Left colon (tissue), 2 donors: ENCODE measurements at regions not wholly inside any gene's neighbourhood (a gene's known extent, or its start where the extent isn't known, plus 50 kb on each side); places are given as distances from the start of the nearest gene placed in this dataset.
A peak's percentile ranks its signal among the peaks of the same experiment; 100 is the strongest.
"Not testable (repeated sequence)": the region's sequence is repeated elsewhere in the genome, so short reads cannot be mapped to it uniquely, and the experiment has no call there.

Experiments used
- ATAC-seq: fragments of 200-7000 bp; cut with Tn5 transposase; one replicate; pipeline ENCODE4 v1.9.1; 2020; ENCODE audit warnings: mild to moderate bottlenecking, moderate library complexity
- DNase-seq, 2 donors: peaks; one replicate each; pipeline ENCODE4 v3.0.0-alpha.2; 2020
- intact Hi-C, 2 donors: fragments of 100-400 bp; cut with DNase I in 1 of 2; cut with micrococcal nuclease in 1 of 2; formaldehyde crosslinking; loops; one replicate each; pipeline versions ENCODE4 v1.11.2 to v1.14.0; 2022; cut with DNase I, micrococcal nuclease
- donor health status: DM: no; HTN: no; CAD: no.
- donor health status: DM: yes; HTN: yes; CAD: no.

- no peak for ATAC-seq
- intact Hi-C loops: no loop called here
- no peak for DNase-seq
Observed at GRCh38 chrY:7283001-7283400, 371.4 kb upstream of the AMELY start.

GRCh38 chrY:7280151-7280740 is 368.7 kb upstream of the AMELY start:
- peak; percentile 50 for ATAC-seq
- DNase-seq, intact Hi-C loops: not testable (repeated sequence)

- ATAC-seq: no peak
- intact Hi-C loops: no loop called here
- no peak for DNase-seq
Observed at GRCh38 chrY:7275751-7276150, 364.2 kb upstream of the AMELY start.

- DNase-seq (no peak), ATAC-seq (no peak)
- intact Hi-C loops: no loop called here
Observed at GRCh38 chrY:7275014-7275413, 363.5 kb upstream of the AMELY start.

- DNase-seq (no peak), ATAC-seq (no peak)
- intact Hi-C loops: no loop called here
Observed at GRCh38 chrY:7274369-7274913, 362.9 kb upstream of the AMELY start.

GRCh38 chrY:7273587-7274203 is 362.1 kb upstream of the AMELY start:
- intact Hi-C loops: no loop called here
- no peak for ATAC-seq
- no peak for DNase-seq

GRCh38 chrY:7272556-7273195 is 361.1 kb upstream of the AMELY start:
- intact Hi-C loops: no loop called here
- ATAC-seq (no peak), DNase-seq (no peak)

- DNase-seq (no peak), ATAC-seq (no peak)
- intact Hi-C loops: no loop called here
Observed at GRCh38 chrY:7263773-7264172, 352.2 kb upstream of the AMELY start.

- intact Hi-C loops: no loop called here
- ATAC-seq: no peak
Observed at GRCh38 chrY:7262531-7262930, 351.0 kb upstream of the AMELY start.

GRCh38 chrY:7261254-7261653 is 349.7 kb upstream of the AMELY start:
- ATAC-seq: no peak

More at GRCh38 chrY:7262531-7262930, 351.0 kb upstream of the AMELY start:
- DNase-seq: no peak

GRCh38 chrY:7240101-7240500 is 328.5 kb upstream of the AMELY start:
- no peak for DNase-seq
- intact Hi-C loops: no loop called here
- ATAC-seq: no peak

More at GRCh38 chrY:7261254-7261653, 349.7 kb upstream of the AMELY start:
- DNase-seq: no peak
- intact Hi-C loops: no loop called here

- intact Hi-C loops: no loop called here
- DNase-seq: no peak
- no peak for ATAC-seq
Observed at GRCh38 chrY:7211971-7212370, 300.4 kb upstream of the AMELY start.

GRCh38 chrY:7204456-7204855 is 292.9 kb upstream of the AMELY start:
- intact Hi-C loops: no loop called here
- DNase-seq (no peak), ATAC-seq (no peak)

GRCh38 chrY:7182591-7182990 is 271.0 kb upstream of the AMELY start:
- DNase-seq (no peak), ATAC-seq (no peak)
- intact Hi-C loops: no loop called here

- DNase-seq (no peak), ATAC-seq (no peak)
- intact Hi-C loops: no loop called here
Observed at GRCh38 chrY:7177631-7178030, 266.1 kb upstream of the AMELY start.

- DNase-seq: no peak
- intact Hi-C loops: no loop called here
- no peak for ATAC-seq
Observed at GRCh38 chrY:7169475-7169874, 257.9 kb upstream of the AMELY start.

GRCh38 chrY:7141477-7141876 is 229.9 kb upstream of the AMELY start:
- ATAC-seq: no peak
- DNase-seq: no peak
- intact Hi-C loops: no loop called here
